HG02642 (cell line): ENCODE measurements at regions not wholly inside any gene's neighbourhood (a gene's known extent, or its start where the extent isn't known, plus 50 kb on each side); places are given as distances from the start of the nearest gene placed in this dataset.
"Not testable (repeated sequence)": the region's sequence is repeated elsewhere in the genome, so short reads cannot be mapped to it uniquely, and the experiment has no call there.

Experiments used
- ATAC-seq: cut with Tn5 transposase; IDR thresholded peaks from one replicate; pipeline ENCODE4 v1.9.1; 2021; ENCODE audit warnings: mild to moderate bottlenecking; ENCODE audit not compliant: unreplicated experiment, poor library complexity

- ATAC-seq, result no peak
Observed at GRCh38 chr1:178020968-178021640, 51.2 kb upstream of the SEC16B start.

GRCh38 chr1:178021950-178022349, 52.1 kb upstream of the SEC16B start:
- ATAC-seq, result no peak

GRCh38 chr1:178023181-178023618, 53.3 kb upstream of the SEC16B start:
- no peak for ATAC-seq

- ATAC-seq, result no peak
Observed at GRCh38 chr1:178024504-178024903, 54.6 kb upstream of the SEC16B start.

GRCh38 chr1:178025613-178026356, 55.9 kb upstream of the SEC16B start:
- ATAC-seq, result no peak

- ATAC-seq, result no peak
Observed at GRCh38 chr1:178028841-178029481, 59.1 kb upstream of the SEC16B start.

- no peak for ATAC-seq
Observed at GRCh38 chr1:178030467-178030866, 60.6 kb upstream of the SEC16B start.

GRCh38 chr1:178031856-178032320, 62.0 kb upstream of the RASAL2 start:
- ATAC-seq, result peak; percentile 93

GRCh38 chr1:178033019-178033418, 60.9 kb upstream of the RASAL2 start:
- no peak for ATAC-seq

GRCh38 chr1:178034676-178035075, 59.2 kb upstream of the RASAL2 start:
- ATAC-seq, result no peak

- no peak for ATAC-seq
Observed at GRCh38 chr1:178036090-178036489, 57.8 kb upstream of the RASAL2 start.

GRCh38 chr1:178037510-178038253, 56.2 kb upstream of the RASAL2 start:
- no peak for ATAC-seq

GRCh38 chr1:178038372-178038771, 55.5 kb upstream of the RASAL2 start:
- no peak for ATAC-seq

GRCh38 chr1:178039891-178040290, 54.0 kb upstream of the RASAL2 start:
- ATAC-seq, result no peak

GRCh38 chr1:178043940-178044339, 50.0 kb upstream of the RASAL2 start:
- ATAC-seq, result not testable (repeated sequence)
